C4-2B (cell line): ENCODE measurements at regions not wholly inside any gene's neighbourhood (a gene's known extent, or its start where the extent isn't known, plus 50 kb on each side); places are given as distances from the start of the nearest gene placed in this dataset.

Source experiments
- CTCF ChIP-seq: fragments of 450-650 bp; conservative IDR thresholded peaks from 2 replicates; pipeline ENCODE4 v1.5.1; 2017; ENCODE audit warnings: mild to moderate bottlenecking
- ZFX ChIP-seq: fragments of 450-650 bp; IDR thresholded peaks from 2 replicates; pipeline ENCODE4 v1.6.1; 2017

- TF ChIP-seq CTCF = no peak
- no peak for TF ChIP-seq ZFX
Measured at GRCh38 chr4:130053723-130054122, 957.8 kb downstream of the C4orf33 start.
